Fibroblast of lung (primary cell): ENCODE measurements at regions not wholly inside any gene's neighbourhood (a gene's known extent, or its start where the extent isn't known, plus 50 kb on each side); places are given as distances from the start of the nearest gene placed in this dataset.

Source experiments
- DNase-seq, 2 donors: peaks; one replicate each; pipeline versions ENCODE4 v3.0.0 to v3.0.0-alpha.2; 2010; ENCODE audit warnings: low read depth in 2 of 2
- H2AFZ ChIP-seq: 2 replicates; pipeline ENCODE4 v1.5.1; 2012; ENCODE audit warnings: low read length, control low read depth, inconsistent platforms
- H3K27ac ChIP-seq: 2 replicates; pipeline ENCODE4 v1.5.1; 2011; ENCODE audit warnings: low read length, control low read depth; ENCODE audit not compliant: insufficient read depth
- H3K27me3 ChIP-seq: 2 replicates; pipeline ENCODE4 v1.5.1; 2011; ENCODE audit warnings: mild to moderate bottlenecking, low read length; ENCODE audit not compliant: control insufficient read depth, insufficient read depth
- H3K36me3 ChIP-seq: 2 replicates; pipeline ENCODE4 v1.5.1; 2011; ENCODE audit warnings: low read length; ENCODE audit not compliant: control insufficient read depth, insufficient read depth
- H3K4me1 ChIP-seq: 2 replicates; pipeline ENCODE4 v1.5.1; 2011; ENCODE audit warnings: low read length; ENCODE audit not compliant: control insufficient read depth, insufficient read depth; ENCODE audit errors: extremely low read depth
- H3K4me2 ChIP-seq: 2 replicates; pipeline ENCODE4 v1.5.1; 2011; ENCODE audit warnings: low read length, control low read depth; ENCODE audit not compliant: insufficient read depth; ENCODE audit errors: extremely low read depth
- H3K4me3 ChIP-seq, 4 experiments: fragments of 200-600 bp in 1 of 4; sonication (generic) in 1 of 4; replicated peaks in 1 of 4; 2 replicates each; pipeline ENCODE4 v1.5.1; 2011 to 2016; ENCODE audit warnings: low read length in 4 of 4, low read depth in 3 of 4, mild to moderate bottlenecking in 3 of 4, control low read depth in 2 of 4, inconsistent platforms in 1 of 4, mixed read lengths in 1 of 4; ENCODE audit not compliant: insufficient read depth in 1 of 4; ENCODE audit errors: control extremely low read depth in 1 of 4
- H3K79me2 ChIP-seq: 2 replicates; pipeline ENCODE4 v1.5.1; 2012; ENCODE audit warnings: mild to moderate bottlenecking, low read length, inconsistent platforms; ENCODE audit not compliant: control insufficient read depth, insufficient read depth
- H3K9ac ChIP-seq: 2 replicates; pipeline ENCODE4 v1.5.1; 2011; ENCODE audit warnings: mild to moderate bottlenecking, low read length, control low read depth; ENCODE audit not compliant: insufficient read depth
- H3K9me3 ChIP-seq: 2 replicates; pipeline ENCODE4 v1.5.1; 2012; ENCODE audit warnings: low read depth, low read length; ENCODE audit not compliant: control insufficient read depth, insufficient read depth
- H4K20me1 ChIP-seq: 2 replicates; pipeline ENCODE4 v1.5.1; 2011; ENCODE audit warnings: low read length; ENCODE audit not compliant: control insufficient read depth, insufficient read depth; ENCODE audit errors: extremely low read depth
- CTCF ChIP-seq, 2 donors: IDR thresholded peaks in 1 of 2; conservative IDR thresholded peaks in 1 of 2; 1 replicate in 1 of 2; 2 replicates in 1 of 2; pipeline ENCODE4 v1.5.1; 2011 to 2012; ENCODE audit warnings: low read length in 2 of 2, control low read depth in 1 of 2, inconsistent platforms in 1 of 2, low read depth in 1 of 2, mild to moderate bottlenecking in 1 of 2
- EZH2 ChIP-seq: IDR thresholded peaks from 2 replicates; pipeline ENCODE4 v1.5.1; 2012; ENCODE audit warnings: low read length, control low read depth, mild to moderate bottlenecking; ENCODE audit errors: missing control alignments

DNA sequence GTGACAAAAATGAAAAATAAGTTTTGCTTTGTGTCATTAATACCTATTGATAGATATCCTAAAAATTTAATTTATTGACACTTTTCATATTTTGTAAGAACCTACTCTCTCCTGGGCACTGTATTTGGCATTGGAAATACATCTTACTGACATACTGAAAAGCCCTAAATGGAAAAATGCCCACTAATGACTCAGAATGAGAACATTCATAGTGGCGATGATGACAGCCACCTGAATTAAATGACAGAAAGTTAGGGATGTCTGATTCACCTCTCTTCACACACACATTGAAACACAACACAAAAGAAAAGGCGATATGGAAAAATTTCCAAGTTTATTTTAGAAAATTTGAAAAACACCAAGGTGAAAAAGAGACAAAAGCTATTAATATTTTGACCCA, 992.3 kb downstream of the STPG2 start:
- Histone ChIP-seq H3K9ac (no peak overlapping the region), H3K4me3 (no peak overlapping the region), H2AFZ (no peak overlapping the region), H3K27me3 (no peaks in the 10 kb centered on the region), H3K79me2 (no peaks in the 10 kb centered on the region), H3K27ac (no peak overlapping the region), H3K4me1 (no peaks in the 10 kb centered on the region), H3K4me2 (no peak overlapping the region), H3K36me3 (no peaks in the 10 kb centered on the region), H3K9me3 (no peaks in the 10 kb centered on the region), H4K20me1 (no peaks in the 10 kb centered on the region)
- no peak for DNase-seq
- no peak for TF ChIP-seq CTCF (conservative IDR thresholded peaks at IDR 0.05 in 1 of 2, IDR thresholded peaks at IDR 0.05 in 1 of 2; ENCODE audit: low read depth in 1 of 2, low read length in 2 of 2)
- no peak for TF ChIP-seq EZH2

GRCh38 chr4:97152149-97152548, 991.1 kb downstream of the STPG2 start:
- no peaks in the 10 kb centered on the region for H3K4me1 ChIP-seq
- H3K79me2 ChIP-seq, result no peaks in the 10 kb centered on the region
- DNase-seq, result peak in 1 of 2 donors; percentile 0
- H4K20me1 ChIP-seq, result no peaks in the 10 kb centered on the region
- no peaks in the 10 kb centered on the region for H3K9me3 ChIP-seq
- no peak overlapping the region for H3K4me3 ChIP-seq
- TF ChIP-seq EZH2 (no peak), CTCF (conservative IDR thresholded peaks at IDR 0.05 in 1 of 2, IDR thresholded peaks at IDR 0.05 in 1 of 2; ENCODE audit: low read depth in 1 of 2, low read length in 2 of 2) (no peak)
- no peak overlapping the region for H3K4me2 ChIP-seq
- no peaks in the 10 kb centered on the region for H3K36me3 ChIP-seq
- no peak overlapping the region for H3K9ac ChIP-seq
- H2AFZ ChIP-seq, result no peak overlapping the region
- no peak overlapping the region for H3K27ac ChIP-seq
- no peaks in the 10 kb centered on the region for H3K27me3 ChIP-seq

- no peak overlapping the region for H2AFZ ChIP-seq
- no peak overlapping the region for H3K27ac ChIP-seq
- no peaks in the 10 kb centered on the region for H3K4me1 ChIP-seq
- no peaks in the 10 kb centered on the region for H3K9me3 ChIP-seq
- no peaks in the 10 kb centered on the region for H4K20me1 ChIP-seq
- H3K36me3 ChIP-seq, result no peaks in the 10 kb centered on the region
- no peaks in the 10 kb centered on the region for H3K27me3 ChIP-seq
- no peak for TF ChIP-seq CTCF (conservative IDR thresholded peaks at IDR 0.05 in 1 of 2, IDR thresholded peaks at IDR 0.05 in 1 of 2; ENCODE audit: low read depth in 1 of 2, low read length in 2 of 2)
- H3K9ac ChIP-seq, result no peak overlapping the region
- H3K79me2 ChIP-seq, result no peaks in the 10 kb centered on the region
- H3K4me2 ChIP-seq, result no peak overlapping the region
- peak in 1 of 2 donors; percentile 12 for DNase-seq
- no peak overlapping the region for H3K4me3 ChIP-seq
These were observed 990.2 kb downstream of the STPG2 start for GRCh38 chr4:97153042-97153441.
